ENCODE measurements at regions not wholly inside any gene's neighbourhood (a gene's known extent, or its start where the extent isn't known, plus 50 kb on each side); places are given as distances from the start of the nearest gene placed in this dataset.

- no peak for TF ChIP-seq EZH2 (IDR thresholded peaks at IDR 0.05; ENCODE audit: insufficient read depth, poor library complexity, severe bottlenecking)
- TF ChIP-seq EZH2phosphoT487 (IDR thresholded peaks at IDR 0.05; ENCODE audit: insufficient read depth, low read depth) = no peak
Measured at GRCh38 chr6:134707342-134708031, 242.4 kb downstream of the ALDH8A1 start.
